Endodermal cell (in vitro differentiated cells): ENCODE measurements at regions not wholly inside any gene's neighbourhood (a gene's known extent, or its start where the extent isn't known, plus 50 kb on each side); places are given as distances from the start of the nearest gene placed in this dataset.
A peak's percentile ranks its signal among the peaks of the same experiment; 100 is the strongest.

Experiments
- DNase-seq: peaks from one replicate; pipeline ENCODE4 v3.0.0-alpha.2; 2017
- H3K27ac ChIP-seq: 2 replicates; pipeline ENCODE4 v1.5.1; 2013; ENCODE audit warnings: mild to moderate bottlenecking, low read depth, low read length, moderate library complexity
- H3K27me3 ChIP-seq: 2 replicates; pipeline ENCODE4 v1.6.1; 2013; ENCODE audit warnings: mild to moderate bottlenecking, low read length, moderate library complexity; ENCODE audit not compliant: insufficient read depth, control insufficient read depth, poor library complexity, severe bottlenecking
- H3K36me3 ChIP-seq: 2 replicates; pipeline ENCODE4 v1.7.0; 2013; ENCODE audit warnings: mild to moderate bottlenecking, low read length, moderate library complexity; ENCODE audit not compliant: control insufficient read depth, insufficient read depth
- H3K4me1 ChIP-seq: one replicate; pipeline ENCODE4 v1.7.0; 2013; ENCODE audit warnings: low read length; ENCODE audit not compliant: control insufficient read depth, insufficient read depth
- H3K4me3 ChIP-seq: 2 replicates; pipeline ENCODE4 v1.5.1; 2013; ENCODE audit warnings: mild to moderate bottlenecking, low read length, moderate library complexity
- H3K9ac ChIP-seq: 2 replicates; pipeline ENCODE4 v1.6.1; 2013; ENCODE audit warnings: mild to moderate bottlenecking, low read length, moderate library complexity; ENCODE audit not compliant: poor library complexity, severe bottlenecking; ENCODE audit errors: extremely low read depth
- H3K9me3 ChIP-seq: 2 replicates; pipeline ENCODE4 v1.6.1; 2013; ENCODE audit warnings: mild to moderate bottlenecking, low read length, moderate library complexity; ENCODE audit not compliant: control insufficient read depth
- H3K27ac Mint-ChIP-seq: 2 replicates; pipeline ENCODE4 v1.8.0; 2020; ENCODE audit warnings: mixed read lengths
- H3K27me3 Mint-ChIP-seq: 2 replicates; pipeline ENCODE4 v1.8.0; 2021; ENCODE audit warnings: mild to moderate bottlenecking, mixed read lengths; ENCODE audit not compliant: insufficient read depth
- H3K36me3 Mint-ChIP-seq: 2 replicates; pipeline ENCODE4 v1.8.0; 2020; ENCODE audit warnings: low read depth, mixed read lengths
- H3K4me1 Mint-ChIP-seq: 2 replicates; pipeline ENCODE4 v1.8.0; 2020; ENCODE audit warnings: mixed read lengths
- H3K4me3 Mint-ChIP-seq: 2 replicates; pipeline ENCODE4 v1.8.0; 2020; ENCODE audit warnings: mild to moderate bottlenecking, moderate library complexity, mixed read lengths
- H3K9me3 Mint-ChIP-seq: 2 replicates; pipeline ENCODE4 v1.8.0; 2020; ENCODE audit warnings: mild to moderate bottlenecking, mixed read lengths
- CTCF ChIP-seq: fragments of 200-600 bp; sonication (generic); conservative IDR thresholded peaks from 2 replicates; pipeline ENCODE4 v1.5.0; 2021; ENCODE audit warnings: antibody characterized with exemption, mild to moderate bottlenecking
- WGBS, 2 experiments: methylation state at CpG; one replicate each; pipeline versions ENCODE4 v1.1.5 to v1.1.7; 2013; ENCODE audit warnings: missing lambda C conversion rate in 2 of 2, mixed read lengths in 1 of 2; ENCODE audit not compliant: insufficient coverage in 1 of 2, insufficient read length in 1 of 2; 5-methylcytosine and 5-hydroxymethylcytosine counted together

- Mint-ChIP-seq H3K4me3 (no peak overlapping the region), H3K36me3 (peaks cover 4% of the 10 kb centered on the region), H3K9me3 (peaks cover 34% of the 10 kb centered on the region), H3K27me3 (peaks cover 3% of the 10 kb centered on the region), H3K27ac (peak overlapping the region; percentile 68), H3K4me1 (peaks cover 41% of the 10 kb centered on the region)
- no peak overlapping the region for H3K9ac ChIP-seq
- no peak overlapping the region for H3K4me3 ChIP-seq
- WGBS, 2 experiments = 83 to 93% methylated on average over 4 of the region's 4 CpGs
- peaks cover 12% of the 10 kb centered on the region for H3K4me1 ChIP-seq
- H3K27ac ChIP-seq = no peak overlapping the region
- H3K36me3 ChIP-seq = no peaks in the 10 kb centered on the region
- peaks cover 44% of the 10 kb centered on the region for H3K9me3 ChIP-seq
- H3K27me3 ChIP-seq = no peaks in the 10 kb centered on the region
- TF ChIP-seq CTCF = no peak
- no peak for DNase-seq
Measured at GRCh38 chr14:65256714-65257113, 154.4 kb upstream of the MAX start.

GRCh38 chr14:65257425-65257824 is 155.1 kb upstream of the FUT8 start:
- 91 to 98% methylated on average over 6 to 7 of the region's 7 CpGs for WGBS, 2 experiments
- H3K9me3 Mint-ChIP-seq = peaks cover 29% of the 10 kb centered on the region

GRCh38 chr14:65258391-65258790 is 154.1 kb upstream of the FUT8 start:
- H3K4me3 ChIP-seq = no peak overlapping the region
- Mint-ChIP-seq H3K9me3 (peaks cover 29% of the 10 kb centered on the region), H3K4me1 (peaks cover 39% of the 10 kb centered on the region), H3K36me3 (peaks cover 4% of the 10 kb centered on the region), H3K27me3 (no peaks in the 10 kb centered on the region), H3K27ac (no peak overlapping the region), H3K4me3 (no peak overlapping the region)
- H3K27me3 ChIP-seq = no peaks in the 10 kb centered on the region
- H3K9me3 ChIP-seq = peaks cover 40% of the 10 kb centered on the region
- 35 to 100% methylated on average over 1 of the region's 1 CpG for WGBS, 2 experiments
- no peak for TF ChIP-seq CTCF
- H3K36me3 ChIP-seq = no peaks in the 10 kb centered on the region
- H3K9ac ChIP-seq = no peak overlapping the region
- peaks cover 12% of the 10 kb centered on the region for H3K4me1 ChIP-seq
- no peak overlapping the region for H3K27ac ChIP-seq
- no peak for DNase-seq

More at GRCh38 chr14:65257425-65257824, 155.1 kb upstream of the FUT8 start:
- H3K4me3 Mint-ChIP-seq = no peak overlapping the region
- TF ChIP-seq CTCF = no peak
- DNase-seq = no peak
- peak overlapping the region; percentile 41 for H3K27ac Mint-ChIP-seq
- peaks cover 41% of the 10 kb centered on the region for H3K4me1 Mint-ChIP-seq
- peaks cover 42% of the 10 kb centered on the region for H3K9me3 ChIP-seq
- no peaks in the 10 kb centered on the region for H3K36me3 ChIP-seq
- no peak overlapping the region for H3K27ac ChIP-seq
- peaks cover 4% of the 10 kb centered on the region for H3K36me3 Mint-ChIP-seq
- H3K9ac ChIP-seq = no peak overlapping the region
- H3K4me3 ChIP-seq = no peak overlapping the region
- H3K4me1 ChIP-seq = peaks cover 12% of the 10 kb centered on the region
- H3K27me3 Mint-ChIP-seq = no peaks in the 10 kb centered on the region
- H3K27me3 ChIP-seq = no peaks in the 10 kb centered on the region
